KMS-11 (cell line): ENCODE measurements at regions not wholly inside any gene's neighbourhood (a gene's known extent, or its start where the extent isn't known, plus 50 kb on each side); places are given as distances from the start of the nearest gene placed in this dataset.

Experiments
- H2AFZ ChIP-seq: fragments of 200-600 bp; sonication (generic); 2 replicates; pipeline ENCODE4 v1.6.1; 2016; ENCODE audit warnings: antibody characterized with exemption, mixed run types, low read depth
- H3K27ac ChIP-seq: fragments of 200-600 bp; sonication (generic); 2 replicates; pipeline ENCODE4 v1.6.1; 2016; ENCODE audit warnings: mild to moderate bottlenecking, mixed run types
- H3K27me3 ChIP-seq: fragments of 200-600 bp; sonication (generic); 2 replicates; pipeline ENCODE4 v1.6.1; 2017; ENCODE audit warnings: mild to moderate bottlenecking, low read depth, mixed run types, moderate library complexity; ENCODE audit not compliant: insufficient read depth
- H3K36me3 ChIP-seq: fragments of 200-600 bp; sonication (generic); 2 replicates; pipeline ENCODE4 v1.6.1; 2017; ENCODE audit warnings: mild to moderate bottlenecking, mixed run types; ENCODE audit not compliant: insufficient read depth
- H3K4me1 ChIP-seq: fragments of 200-600 bp; sonication (generic); 2 replicates; pipeline ENCODE4 v1.6.1; 2016; ENCODE audit warnings: mild to moderate bottlenecking, low read depth, mixed run types; ENCODE audit not compliant: poor library complexity, severe bottlenecking
- H3K4me2 ChIP-seq: fragments of 200-600 bp; sonication (generic); 2 replicates; pipeline ENCODE4 v1.7.0; 2016; ENCODE audit warnings: mild to moderate bottlenecking, mixed run types
- H3K4me3 ChIP-seq: fragments of 200-600 bp; sonication (generic); IDR thresholded peaks from 2 replicates; pipeline ENCODE4 v1.6.1; 2017; ENCODE audit warnings: low read depth, low read length, mixed read lengths; ENCODE audit not compliant: insufficient read depth
- H3K79me2 ChIP-seq: fragments of 200-600 bp; sonication (generic); 2 replicates; pipeline ENCODE4 v1.6.1; 2016; ENCODE audit warnings: low read depth, mixed run types; ENCODE audit not compliant: insufficient read depth
- H3K9ac ChIP-seq: fragments of 200-600 bp; sonication (generic); 2 replicates; pipeline ENCODE4 v1.6.1; 2016; ENCODE audit warnings: mild to moderate bottlenecking, mixed run types
- H4K20me1 ChIP-seq: fragments of 200-600 bp; sonication (generic); 2 replicates; pipeline ENCODE4 v1.6.1; 2016; ENCODE audit warnings: mild to moderate bottlenecking, mixed run types; ENCODE audit not compliant: insufficient read depth
- CTCF ChIP-seq: fragments of 200-600 bp; sonication (generic); conservative IDR thresholded peaks from 2 replicates; pipeline ENCODE4 v1.6.1; 2017; ENCODE audit warnings: low read depth, mild to moderate bottlenecking, antibody characterized with exemption, low read length, moderate library complexity, mixed read lengths

- no peak overlapping the region for H3K9ac ChIP-seq
- H3K27ac ChIP-seq = no peak overlapping the region
- no peaks in the 10 kb centered on the region for H3K36me3 ChIP-seq
- no peak overlapping the region for H3K4me2 ChIP-seq
- TF ChIP-seq CTCF = no peak
- H2AFZ ChIP-seq = no peak overlapping the region
- no peak overlapping the region for H3K4me3 ChIP-seq
- no peaks in the 10 kb centered on the region for H4K20me1 ChIP-seq
- H3K79me2 ChIP-seq = no peaks in the 10 kb centered on the region
- H3K27me3 ChIP-seq = no peaks in the 10 kb centered on the region
- no peaks in the 10 kb centered on the region for H3K4me1 ChIP-seq
These were observed 1582.7 kb downstream of the STIM2 start for GRCh38 chr4:28443371-28443770.

- Histone ChIP-seq H3K36me3 (no peaks in the 10 kb centered on the region), H4K20me1 (no peaks in the 10 kb centered on the region), H3K27ac (no peak overlapping the region)
These were observed 1583.3 kb downstream of the STIM2 start for GRCh38 chr4:28443801-28444412.

GRCh38 chr4:28444886-28445496 lies 1584.3 kb downstream of the STIM2 start:
- TF ChIP-seq CTCF = no peak
- no peak overlapping the region for H3K9ac ChIP-seq
- H3K4me1 ChIP-seq = no peaks in the 10 kb centered on the region
- no peaks in the 10 kb centered on the region for H3K36me3 ChIP-seq
- no peak overlapping the region for H2AFZ ChIP-seq
- H4K20me1 ChIP-seq = no peaks in the 10 kb centered on the region
- no peak overlapping the region for H3K27ac ChIP-seq
- no peaks in the 10 kb centered on the region for H3K27me3 ChIP-seq
- no peaks in the 10 kb centered on the region for H3K79me2 ChIP-seq
- H3K4me3 ChIP-seq = no peak overlapping the region
- no peak overlapping the region for H3K4me2 ChIP-seq

More at GRCh38 chr4:28443801-28444412, 1583.3 kb downstream of the STIM2 start:
- H3K79me2 ChIP-seq = no peaks in the 10 kb centered on the region
- no peak overlapping the region for H3K4me3 ChIP-seq
- H2AFZ ChIP-seq = no peak overlapping the region
- no peak for TF ChIP-seq CTCF
- H3K4me2 ChIP-seq = no peak overlapping the region
- H3K27me3 ChIP-seq = no peaks in the 10 kb centered on the region
- no peak overlapping the region for H3K9ac ChIP-seq
- H3K4me1 ChIP-seq = no peaks in the 10 kb centered on the region

- no peaks in the 10 kb centered on the region for H3K36me3 ChIP-seq
- H2AFZ ChIP-seq = no peak overlapping the region
- H3K27me3 ChIP-seq = no peaks in the 10 kb centered on the region
- no peak overlapping the region for H3K4me3 ChIP-seq
- H3K4me1 ChIP-seq = no peaks in the 10 kb centered on the region
- H3K4me2 ChIP-seq = no peak overlapping the region
- H4K20me1 ChIP-seq = no peaks in the 10 kb centered on the region
- TF ChIP-seq CTCF = no peak
- H3K79me2 ChIP-seq = no peaks in the 10 kb centered on the region
- H3K27ac ChIP-seq = no peak overlapping the region
- no peak overlapping the region for H3K9ac ChIP-seq
These were observed 1588.4 kb downstream of the STIM2 start for GRCh38 chr4:28449085-28449484.
